ENCODE measurements at regions not wholly inside any gene's neighbourhood (a gene's known extent, or its start where the extent isn't known, plus 50 kb on each side); places are given as distances from the start of the nearest gene placed in this dataset.

GRCh38 chr5:98031926-98032325 lies 741.5 kb upstream of the RGMB start:
- TF ChIP-seq, protein P1, sequence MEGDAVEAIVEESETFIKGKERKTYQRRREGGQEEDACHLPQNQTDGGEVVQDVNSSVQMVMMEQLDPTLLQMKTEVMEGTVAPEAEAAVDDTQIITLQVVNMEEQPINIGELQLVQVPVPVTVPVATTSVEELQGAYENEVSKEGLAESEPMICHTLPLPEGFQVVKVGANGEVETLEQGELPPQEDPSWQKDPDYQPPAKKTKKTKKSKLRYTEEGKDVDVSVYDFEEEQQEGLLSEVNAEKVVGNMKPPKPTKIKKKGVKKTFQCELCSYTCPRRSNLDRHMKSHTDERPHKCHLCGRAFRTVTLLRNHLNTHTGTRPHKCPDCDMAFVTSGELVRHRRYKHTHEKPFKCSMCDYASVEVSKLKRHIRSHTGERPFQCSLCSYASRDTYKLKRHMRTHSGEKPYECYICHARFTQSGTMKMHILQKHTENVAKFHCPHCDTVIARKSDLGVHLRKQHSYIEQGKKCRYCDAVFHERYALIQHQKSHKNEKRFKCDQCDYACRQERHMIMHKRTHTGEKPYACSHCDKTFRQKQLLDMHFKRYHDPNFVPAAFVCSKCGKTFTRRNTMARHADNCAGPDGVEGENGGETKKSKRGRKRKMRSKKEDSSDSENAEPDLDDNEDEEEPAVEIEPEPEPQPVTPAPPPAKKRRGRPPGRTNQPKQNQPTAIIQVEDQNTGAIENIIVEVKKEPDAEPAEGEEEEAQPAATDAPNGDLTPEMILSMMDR (IDR thresholded peaks at IDR 0.05 in 4 of 5, conservative IDR thresholded peaks at IDR 0.05 in 1 of 5) = no peak
- TF ChIP-seq POLR2A (IDR thresholded peaks at IDR 0.05) = no peak

All from gastrocnemius medialis (tissue), 4 donors.